A549 (cell line): ENCODE measurements at regions not wholly inside any gene's neighbourhood (a gene's known extent, or its start where the extent isn't known, plus 50 kb on each side); places are given as distances from the start of the nearest gene placed in this dataset.

ENCODE experiments used
- CEBPB ChIP-seq, 2 experiments: fragments of >200 bp in 1 of 2; sonication (Bioruptor Twin) in 1 of 2; formaldehyde crosslinking in 1 of 2; IDR thresholded peaks; 2 replicates each; pipeline ENCODE4 v1.6.1; 2012 to 2016
- CHD2 ChIP-seq: fragments of 150-350 bp; IDR thresholded peaks from 2 replicates; pipeline ENCODE4 v1.6.1; 2014; ENCODE audit warnings: low read length; ENCODE audit not compliant: partially characterized antibody
- CTCF ChIP-seq: fragments of >200 bp; sonication (Bioruptor Twin); formaldehyde crosslinking; IDR thresholded peaks from 3 replicates; pipeline ENCODE4 v1.5.1; 2016
- E2F6 ChIP-seq: IDR thresholded peaks from 2 replicates; pipeline ENCODE4 v1.6.1; 2012; ENCODE audit warnings: low read depth, borderline replicate concordance
- ELK1 ChIP-seq: fragments of 150-350 bp; IDR thresholded peaks from 2 replicates; pipeline ENCODE4 v1.6.1; 2014; ENCODE audit warnings: low read depth, mild to moderate bottlenecking, low read length
- EP300 ChIP-seq, 2 experiments: fragments of >200 bp; sonication (Bioruptor Twin); formaldehyde crosslinking; IDR thresholded peaks; 2 replicates in 1 of 2; 3 replicates in 1 of 2; pipeline ENCODE4 v1.6.1; 2016 to 2017
- HDAC2 ChIP-seq: fragments of 200-600 bp; sonication (generic); IDR thresholded peaks from 2 replicates; pipeline ENCODE4 v1.6.1; 2016
- MAX ChIP-seq: IDR thresholded peaks from 2 replicates; pipeline ENCODE4 v1.6.1; 2012
- MYC ChIP-seq: IDR thresholded peaks from 2 replicates; pipeline ENCODE4 v1.6.1; 2012; ENCODE audit warnings: mild to moderate bottlenecking, inconsistent platforms, low read length, improper control_type of control experiment, borderline replicate concordance
- PBX3 ChIP-seq: IDR thresholded peaks from 2 replicates; pipeline ENCODE4 v1.6.1; 2012
- RAD21 ChIP-seq, 2 experiments: fragments of >200 bp in 1 of 2; sonication (Bioruptor Twin) in 1 of 2; formaldehyde crosslinking in 1 of 2; IDR thresholded peaks in 1 of 2; conservative IDR thresholded peaks in 1 of 2; 2 replicates in 1 of 2; 3 replicates in 1 of 2; pipeline ENCODE4 v1.6.1; 2012 to 2018; ENCODE audit warnings: inconsistent platforms in 1 of 2

GRCh38 chr6:15157479-15157878 is 88.4 kb upstream of the JARID2 start:
- TF ChIP-seq MYC (no peak), CTCF (no peak), E2F6 (no peak), CEBPB (IDR thresholded peaks at IDR 0.05) (no peak), RAD21 (conservative IDR thresholded peaks at IDR 0.05 in 1 of 2, IDR thresholded peaks at IDR 0.05 in 1 of 2) (no peak), CHD2 (no peak), ELK1 (no peak), HDAC2 (no peak), PBX3 (no peak), MAX (no peak), EP300 (IDR thresholded peaks at IDR 0.05) (no peak)
